HepG2 (cell line): ENCODE measurements at regions not wholly inside any gene's neighbourhood (a gene's known extent, or its start where the extent isn't known, plus 50 kb on each side); places are given as distances from the start of the nearest gene placed in this dataset.

ENCODE experiments used
- ATAC-seq: fragments of 200-7000 bp; cut with Tn5 transposase; 3 replicates; pipeline ENCODE4 v1.9.1; 2020; ENCODE audit warnings: mild to moderate bottlenecking, moderate library complexity
- BruUV-seq: library from RNA; stranded (reverse); fragments of 400-500 nt; replicated peaks from 2 replicates; lab custom pipeline; 2021; lab: Mats Ljungman, UMichigan
- CTCF ChIA-PET: fragments of 300-600 bp; formaldehyde crosslinking; extraction: SDS; loops from one replicate; lab custom pipeline; 2021; ENCODE audit warnings: low total read pairs, inconsistent platforms, low intra/inter-chr PET ratio; lab: Yijun Ruan, JAX
- POLR2A ChIA-PET: fragments of 350-600 bp; sonication (Branson Sonifier 250); formaldehyde crosslinking; loops from one replicate; lab custom pipeline; 2020; ENCODE audit warnings: antibody characterized with exemption, inconsistent platforms; lab: Yijun Ruan, JAX
- DNase-seq: peaks from one replicate; pipeline ENCODE4 v3.0.0-alpha.2; 2015; ENCODE audit warnings: low spot score
- FAIRE-seq: peaks from 3 replicates; lab custom pipeline; 2011; peaks lifted over from hg19 to GRCh38; lab: Jason Lieb, UNC
- H2AFZ ChIP-seq: one replicate; pipeline ENCODE4 v1.6.1; 2011; ENCODE audit warnings: low read length, inconsistent platforms
- H3K27ac ChIP-seq: fragments of 300-600 bp; 3 replicates; pipeline ENCODE4 v1.8.0; 2011; ENCODE audit warnings: mixed run types, mild to moderate bottlenecking, mixed read lengths, low read length, inconsistent platforms; ENCODE audit not compliant: insufficient read depth; ENCODE audit errors: extremely low read length
- H3K27me3 ChIP-seq, 2 experiments: fragments of 200-600 bp in 1 of 2; 2 replicates in 1 of 2; 3 replicates in 1 of 2; pipeline versions ENCODE4 v1.6.0 to v1.8.0; 2011; ENCODE audit warnings: low read length in 2 of 2, mild to moderate bottlenecking in 2 of 2, moderate library complexity in 2 of 2, inconsistent platforms in 1 of 2; ENCODE audit not compliant: insufficient read depth in 2 of 2, control insufficient read depth in 1 of 2
- H3K36me3 ChIP-seq, 2 experiments: fragments of 200-600 bp in 1 of 2; replicated peaks in 1 of 2; 2 replicates in 1 of 2; 3 replicates in 1 of 2; pipeline versions ENCODE4 v1.5.1 to v1.8.0; 2011; ENCODE audit warnings: low read length in 2 of 2, inconsistent platforms in 1 of 2; ENCODE audit not compliant: insufficient read depth in 2 of 2, control insufficient read depth in 1 of 2
- H3K4me1 ChIP-seq: 2 replicates; pipeline ENCODE4 v1.5.1; 2012; ENCODE audit warnings: low read length, inconsistent platforms; ENCODE audit not compliant: insufficient read depth
- H3K4me2 ChIP-seq: 2 replicates; pipeline ENCODE4 v1.6.0; 2011; ENCODE audit warnings: low read depth, low read length, inconsistent platforms
- H3K4me3 ChIP-seq, 3 experiments: fragments of 200-600 bp in 1 of 3; sonication (generic), shearing (Covaris generic) in 1 of 3; replicated peaks in 1 of 3; 2 replicates each; pipeline ENCODE4 v1.5.1; 2011 to 2016; ENCODE audit warnings: low read length in 3 of 3, inconsistent platforms in 2 of 3, low read depth in 2 of 3, mild to moderate bottlenecking in 2 of 3, control low read depth in 1 of 3, mixed read lengths in 1 of 3; ENCODE audit not compliant: insufficient read depth in 1 of 3
- H3K79me2 ChIP-seq: one replicate; pipeline ENCODE4 v1.6.1; 2011; ENCODE audit warnings: low read length, inconsistent platforms; ENCODE audit not compliant: insufficient read depth
- H3K9ac ChIP-seq: 2 replicates; pipeline ENCODE4 v1.6.0; 2011; ENCODE audit warnings: mild to moderate bottlenecking, low read depth, low read length, inconsistent platforms; ENCODE audit not compliant: insufficient read depth
- H3K9me3 ChIP-seq: 2 replicates; pipeline ENCODE4 v1.5.1; 2012; ENCODE audit warnings: mild to moderate bottlenecking, low read length
- H4K20me1 ChIP-seq: 2 replicates; pipeline ENCODE4 v1.6.0; 2011; ENCODE audit warnings: inconsistent platforms, mild to moderate bottlenecking, low read length, moderate library complexity; ENCODE audit not compliant: insufficient read depth
- FOXJ3 ChIP-seq: sonication (generic); formaldehyde crosslinking; IDR thresholded peaks from 2 replicates; pipeline ENCODE4 v1.4.0; 2020; ENCODE audit warnings: missing genetic modification reagents, mild to moderate bottlenecking, borderline replicate concordance
- KMT2B ChIP-seq: IDR thresholded peaks from 2 replicates; pipeline ENCODE4 v1.6.1; 2016; ENCODE audit warnings: missing genetic modification reagents, missing compliant biosample characterization
- MEIS1 ChIP-seq: sonication (generic); formaldehyde crosslinking; IDR thresholded peaks from 2 replicates; pipeline ENCODE4 v1.9.0; 2021; ENCODE audit warnings: mild to moderate bottlenecking, missing genetic modification reagents, moderate library complexity, borderline replicate concordance
- MEIS2 ChIP-seq: sonication (generic); formaldehyde crosslinking; IDR thresholded peaks from 2 replicates; pipeline ENCODE4 v1.9.0; 2021; ENCODE audit warnings: mild to moderate bottlenecking, missing genetic modification reagents
- RFXANK ChIP-seq: IDR thresholded peaks from 2 replicates; pipeline ENCODE4 v1.6.1; 2016
- ZNF138 ChIP-seq: sonication (generic); formaldehyde crosslinking; IDR thresholded peaks from 2 replicates; pipeline ENCODE4 v1.5.0; 2020; ENCODE audit warnings: mild to moderate bottlenecking, low read depth, missing genetic modification reagents
- ZNF460 ChIP-seq: sonication (generic); formaldehyde crosslinking; IDR thresholded peaks from 2 replicates; pipeline ENCODE4 v1.5.1; 2020; ENCODE audit warnings: missing genetic modification reagents, mild to moderate bottlenecking, borderline replicate concordance
- ZNF672 ChIP-seq: sonication (generic); formaldehyde crosslinking; IDR thresholded peaks from 2 replicates; pipeline ENCODE4 v1.8.1; 2022; ENCODE audit warnings: missing genetic modification reagents
- in situ Hi-C: cut with HindIII; loops from 2 replicates; pipeline ENCODE4 v1.10.0; 2017; ENCODE audit warnings: low pct_unique_long_range_greater_than_20kb; ENCODE audit not compliant: extremely low pct_ligation_motif_present
- intact Hi-C: fragments of 100-400 bp; cut with micrococcal nuclease; formaldehyde crosslinking; loops from one replicate; pipeline ENCODE4 v1.10.0; 2022; ENCODE audit not compliant: unreplicated experiment
- TF ChIP-seq, protein P1 (sequence below): sonication (generic); formaldehyde crosslinking; IDR thresholded peaks from 2 replicates; pipeline ENCODE4 v1.5.0; 2020; ENCODE audit warnings: mild to moderate bottlenecking, missing genetic modification reagents
- TF ChIP-seq, protein P2 (sequence below): sonication (generic); formaldehyde crosslinking; conservative IDR thresholded peaks from 2 replicates; pipeline ENCODE4 v1.8.1; 2023; ENCODE audit warnings: missing genetic modification reagents
- TF ChIP-seq, protein P3 (sequence below): sonication (generic); formaldehyde crosslinking; IDR thresholded peaks from 2 replicates; pipeline ENCODE4 v1.5.0; 2020; ENCODE audit warnings: mild to moderate bottlenecking, missing genetic modification reagents, borderline replicate concordance
- TF ChIP-seq, protein P4 (sequence below): sonication (generic); formaldehyde crosslinking; IDR thresholded peaks from 2 replicates; pipeline ENCODE4 v1.4.0; 2020; ENCODE audit warnings: missing genetic modification reagents

DNA sequence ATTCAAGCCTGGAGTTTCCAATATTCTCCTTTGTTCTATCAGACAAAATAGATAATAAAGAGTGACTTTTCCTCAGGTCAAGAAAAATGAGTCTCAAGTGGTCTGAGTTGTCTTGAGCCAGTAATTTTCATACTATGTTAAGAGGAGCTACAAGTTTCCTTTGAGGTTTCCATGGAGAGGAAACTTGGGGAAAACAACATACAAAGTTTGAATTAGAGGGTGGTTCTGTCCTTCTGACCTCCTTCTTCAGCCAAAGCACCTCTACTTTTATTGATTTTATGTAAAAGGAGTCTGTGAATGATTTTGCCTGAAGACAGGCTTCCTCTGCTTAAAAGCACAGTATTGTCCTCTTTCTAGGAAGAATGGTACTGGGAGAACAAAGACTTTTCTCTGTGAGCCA is 497.2 kb upstream of the PKN2 start:
- Histone ChIP-seq H3K27ac (no peak overlapping the region), H3K36me3 (no peaks in the 10 kb centered on the region), H3K9ac (no peak overlapping the region), H3K4me2 (no peak overlapping the region), H3K27me3 (no peaks in the 10 kb centered on the region), H3K9me3 (no peaks in the 10 kb centered on the region), H2AFZ (no peak overlapping the region), H3K4me3 (no peak overlapping the region), H4K20me1 (no peaks in the 10 kb centered on the region), H3K4me1 (no peaks in the 10 kb centered on the region), H3K79me2 (no peaks in the 10 kb centered on the region)
- ChIA-PET POLR2A (no interaction called here), CTCF (no interaction called here)
- DNase-seq (no peak), FAIRE-seq (no peak), ATAC-seq (no peak)
- in situ Hi-C loops (no loop called here), intact Hi-C loops (no loop called here)
- TF ChIP-seq, protein P1, sequence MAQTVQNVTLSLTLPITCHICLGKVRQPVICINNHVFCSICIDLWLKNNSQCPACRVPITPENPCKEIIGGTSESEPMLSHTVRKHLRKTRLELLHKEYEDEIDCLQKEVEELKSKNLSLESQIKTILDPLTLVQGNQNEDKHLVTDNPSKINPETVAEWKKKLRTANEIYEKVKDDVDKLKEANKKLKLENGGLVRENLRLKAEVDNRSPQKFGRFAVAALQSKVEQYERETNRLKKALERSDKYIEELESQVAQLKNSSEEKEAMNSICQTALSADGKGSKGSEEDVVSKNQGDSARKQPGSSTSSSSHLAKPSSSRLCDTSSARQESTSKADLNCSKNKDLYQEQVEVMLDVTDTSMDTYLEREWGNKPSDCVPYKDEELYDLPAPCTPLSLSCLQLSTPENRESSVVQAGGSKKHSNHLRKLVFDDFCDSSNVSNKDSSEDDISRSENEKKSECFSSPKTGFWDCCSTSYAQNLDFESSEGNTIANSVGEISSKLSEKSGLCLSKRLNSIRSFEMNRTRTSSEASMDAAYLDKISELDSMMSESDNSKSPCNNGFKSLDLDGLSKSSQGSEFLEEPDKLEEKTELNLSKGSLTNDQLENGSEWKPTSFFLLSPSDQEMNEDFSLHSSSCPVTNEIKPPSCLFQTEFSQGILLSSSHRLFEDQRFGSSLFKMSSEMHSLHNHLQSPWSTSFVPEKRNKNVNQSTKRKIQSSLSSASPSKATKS (CRISPR knock-in tag): no peak
- no peak for TF ChIP-seq ZNF672 (CRISPR knock-in tag)
- TF ChIP-seq KMT2B (CRISPR knock-in tag): no peak
- TF ChIP-seq MEIS1 (CRISPR knock-in tag): no peak
- TF ChIP-seq RFXANK: no peak
- TF ChIP-seq ZNF138 (CRISPR knock-in tag): no peak
- no TSS peak for BruUV-seq

DNA sequence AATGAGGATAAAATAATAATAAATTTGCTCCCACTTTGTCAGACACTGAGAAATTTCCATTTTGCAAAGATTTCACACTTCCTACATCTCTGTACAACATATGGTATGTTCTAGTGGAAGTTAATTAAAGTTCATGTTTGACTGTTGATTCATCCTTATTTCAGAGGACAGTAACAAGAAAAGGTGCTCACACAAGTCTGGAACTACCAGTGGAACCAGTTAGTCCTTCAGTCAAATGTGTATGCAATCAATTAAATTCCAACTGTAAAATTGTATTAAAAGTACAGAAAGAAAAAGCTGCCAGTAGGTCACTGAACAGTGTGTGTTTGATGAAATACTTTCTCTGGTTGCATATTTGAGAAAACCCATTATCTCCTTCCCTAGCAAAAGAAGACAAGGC is 496.0 kb upstream of the PKN2 start:
- no peak for DNase-seq
- H3K27ac ChIP-seq: no peak overlapping the region
- H4K20me1 ChIP-seq: no peaks in the 10 kb centered on the region
- ChIA-PET POLR2A (no interaction called here), CTCF (no interaction called here)
- intact Hi-C loops (no loop called here), in situ Hi-C loops (no loop called here)
- H3K27me3 ChIP-seq: no peaks in the 10 kb centered on the region
- no peaks in the 10 kb centered on the region for H3K79me2 ChIP-seq
- H3K9ac ChIP-seq: no peak overlapping the region
- H2AFZ ChIP-seq: no peak overlapping the region
- no peaks in the 10 kb centered on the region for H3K36me3 ChIP-seq
- no peak overlapping the region for H3K4me2 ChIP-seq
- no peak overlapping the region for H3K4me3 ChIP-seq
- H3K9me3 ChIP-seq: no peaks in the 10 kb centered on the region
- H3K4me1 ChIP-seq: no peaks in the 10 kb centered on the region
- TF ChIP-seq, protein P2, sequence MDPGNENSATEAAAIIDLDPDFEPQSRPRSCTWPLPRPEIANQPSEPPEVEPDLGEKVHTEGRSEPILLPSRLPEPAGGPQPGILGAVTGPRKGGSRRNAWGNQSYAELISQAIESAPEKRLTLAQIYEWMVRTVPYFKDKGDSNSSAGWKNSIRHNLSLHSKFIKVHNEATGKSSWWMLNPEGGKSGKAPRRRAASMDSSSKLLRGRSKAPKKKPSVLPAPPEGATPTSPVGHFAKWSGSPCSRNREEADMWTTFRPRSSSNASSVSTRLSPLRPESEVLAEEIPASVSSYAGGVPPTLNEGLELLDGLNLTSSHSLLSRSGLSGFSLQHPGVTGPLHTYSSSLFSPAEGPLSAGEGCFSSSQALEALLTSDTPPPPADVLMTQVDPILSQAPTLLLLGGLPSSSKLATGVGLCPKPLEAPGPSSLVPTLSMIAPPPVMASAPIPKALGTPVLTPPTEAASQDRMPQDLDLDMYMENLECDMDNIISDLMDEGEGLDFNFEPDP (CRISPR knock-in tag): no peak
- TF ChIP-seq ZNF460 (CRISPR knock-in tag) (no peak), MEIS2 (CRISPR knock-in tag) (no peak), FOXJ3 (CRISPR knock-in tag) (no peak)
- TF ChIP-seq, protein P3, sequence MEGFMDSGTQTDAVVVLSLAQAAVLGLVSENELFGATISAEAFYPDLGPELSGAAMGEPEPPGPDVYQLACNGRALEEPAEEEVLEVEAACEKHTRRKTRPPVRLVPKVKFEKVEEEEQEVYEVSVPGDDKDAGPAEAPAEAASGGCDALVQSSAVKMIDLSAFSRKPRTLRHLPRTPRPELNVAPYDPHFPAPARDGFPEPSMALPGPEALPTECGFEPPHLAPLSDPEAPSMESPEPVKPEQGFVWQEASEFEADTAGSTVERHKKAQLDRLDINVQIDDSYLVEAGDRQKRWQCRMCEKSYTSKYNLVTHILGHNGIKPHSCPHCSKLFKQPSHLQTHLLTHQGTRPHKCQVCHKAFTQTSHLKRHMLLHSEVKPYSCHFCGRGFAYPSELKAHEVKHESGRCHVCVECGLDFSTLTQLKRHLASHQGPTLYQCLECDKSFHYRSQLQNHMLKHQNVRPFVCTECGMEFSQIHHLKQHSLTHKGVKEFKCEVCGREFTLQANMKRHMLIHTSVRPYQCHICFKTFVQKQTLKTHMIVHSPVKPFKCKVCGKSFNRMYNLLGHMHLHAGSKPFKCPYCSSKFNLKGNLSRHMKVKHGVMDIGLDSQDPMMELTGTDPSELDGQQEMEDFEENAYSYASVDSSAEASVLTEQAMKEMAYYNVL (CRISPR knock-in tag): no peak
- TF ChIP-seq, protein P4, sequence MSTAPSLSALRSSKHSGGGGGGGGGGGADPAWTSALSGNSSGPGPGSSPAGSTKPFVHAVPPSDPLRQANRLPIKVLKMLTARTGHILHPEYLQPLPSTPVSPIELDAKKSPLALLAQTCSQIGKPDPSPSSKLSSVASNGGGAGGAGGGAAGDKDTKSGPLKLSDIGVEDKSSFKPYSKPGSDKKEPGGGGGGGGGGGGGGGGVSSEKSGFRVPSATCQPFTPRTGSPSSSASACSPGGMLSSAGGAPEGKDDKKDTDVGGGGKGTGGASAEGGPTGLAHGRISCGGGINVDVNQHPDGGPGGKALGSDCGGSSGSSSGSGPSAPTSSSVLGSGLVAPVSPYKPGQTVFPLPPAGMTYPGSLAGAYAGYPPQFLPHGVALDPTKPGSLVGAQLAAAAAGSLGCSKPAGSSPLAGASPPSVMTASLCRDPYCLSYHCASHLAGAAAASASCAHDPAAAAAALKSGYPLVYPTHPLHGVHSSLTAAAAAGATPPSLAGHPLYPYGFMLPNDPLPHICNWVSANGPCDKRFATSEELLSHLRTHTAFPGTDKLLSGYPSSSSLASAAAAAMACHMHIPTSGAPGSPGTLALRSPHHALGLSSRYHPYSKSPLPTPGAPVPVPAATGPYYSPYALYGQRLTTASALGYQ (CRISPR knock-in tag): no peak
- no TSS peak for BruUV-seq
- no peak for ATAC-seq
- FAIRE-seq: no peak
